ENCODE measurements at regions not wholly inside any gene's neighbourhood (a gene's known extent, or its start where the extent isn't known, plus 50 kb on each side); places are given as distances from the start of the nearest gene placed in this dataset.

GRCh38 chr4:157655096-157655809 is 434.7 kb downstream of the GRIA2 start:
- Histone ChIP-seq H3K4me2 (replicated peaks; ENCODE audit: low read depth, low read length, poor library complexity, severe bottlenecking) (no peak overlapping the region), H3K79me2 (ENCODE audit: control insufficient read depth, insufficient read depth, low read length) (no peaks in the 10 kb centered on the region), H3K27me3 (replicated peaks in 1 of 4; ENCODE audit: control extremely low read depth in 1 of 4, control insufficient read depth in 3 of 4, insufficient read depth in 4 of 4, low read length in 3 of 4) (no peaks in the 10 kb centered on the region), H3K36me3 (replicated peaks in 1 of 2; ENCODE audit: control extremely low read depth in 1 of 2, control insufficient read depth in 1 of 2, extremely low read depth in 1 of 2, insufficient read depth in 2 of 2, low read length in 1 of 2) (no peaks in the 10 kb centered on the region), H4K20me1 (ENCODE audit: control insufficient read depth, insufficient read depth, low read length, poor library complexity, severe bottlenecking) (no peaks in the 10 kb centered on the region), H3K4me1 (ENCODE audit: control insufficient read depth in 2 of 2, insufficient read depth in 2 of 2, low read length in 2 of 2) (no peaks in the 10 kb centered on the region), H3K27ac (ENCODE audit: low read length in 2 of 2) (no peak overlapping the region), H2AFZ (ENCODE audit: insufficient read depth, low read depth, low read length, poor library complexity, severe bottlenecking) (no peak overlapping the region), H3K4me3 (ENCODE audit: control extremely low read depth in 1 of 5, extremely low read depth in 1 of 5, insufficient read depth in 1 of 5, low read depth in 2 of 5, low read length in 4 of 5) (no peak overlapping the region), H3K9me3 (ENCODE audit: control extremely low read depth in 1 of 3, control insufficient read depth in 2 of 3, insufficient read depth in 1 of 3, low read length in 2 of 3) (no peaks in the 10 kb centered on the region), H3K9ac (ENCODE audit: low read length) (no peak overlapping the region)
- TF ChIP-seq CTCF (IDR thresholded peaks at IDR 0.05) (no peak), EZH2 (IDR thresholded peaks at IDR 0.05; ENCODE audit: borderline replicate concordance, insufficient read depth, low read depth, low read length, poor library complexity, severe bottlenecking) (no peak)
- H3K9me3 Mint-ChIP-seq (ENCODE audit: insufficient read depth), result no peaks in the 10 kb centered on the region
- POLR2A ChIA-PET, result no interaction called here
- DNase-seq (no peak), ATAC-seq (ENCODE audit: low read depth) (no peak)
- intact Hi-C loops (cut with micrococcal nuclease), result no loop called here
- CTCF ChIA-PET, result no interaction called here
- no peaks in the 10 kb centered on the region for H3K27me3 Mint-ChIP-seq
- 67% methylated on average over 1 of the region's 6 CpGs for WGBS (ENCODE audit: insufficient coverage)
- no peaks in the 10 kb centered on the region for H3K4me1 Mint-ChIP-seq
- H3K4me3 Mint-ChIP-seq, result no peak overlapping the region
- H3K27ac Mint-ChIP-seq, result no peak overlapping the region

- no peak for ATAC-seq (ENCODE audit: low read depth)
- Histone ChIP-seq H2AFZ (ENCODE audit: insufficient read depth, low read depth, low read length, poor library complexity, severe bottlenecking) (no peak overlapping the region), H3K4me1 (ENCODE audit: control insufficient read depth in 2 of 2, insufficient read depth in 2 of 2, low read length in 2 of 2) (no peaks in the 10 kb centered on the region), H3K27me3 (replicated peaks in 1 of 4; ENCODE audit: control extremely low read depth in 1 of 4, control insufficient read depth in 3 of 4, insufficient read depth in 4 of 4, low read length in 3 of 4) (no peaks in the 10 kb centered on the region), H3K4me3 (ENCODE audit: control extremely low read depth in 1 of 5, extremely low read depth in 1 of 5, insufficient read depth in 1 of 5, low read depth in 2 of 5, low read length in 4 of 5) (no peak overlapping the region), H3K9me3 (ENCODE audit: control extremely low read depth in 1 of 3, control insufficient read depth in 2 of 3, insufficient read depth in 1 of 3, low read length in 2 of 3) (no peaks in the 10 kb centered on the region), H4K20me1 (ENCODE audit: control insufficient read depth, insufficient read depth, low read length, poor library complexity, severe bottlenecking) (no peaks in the 10 kb centered on the region), H3K36me3 (replicated peaks in 1 of 2; ENCODE audit: control extremely low read depth in 1 of 2, control insufficient read depth in 1 of 2, extremely low read depth in 1 of 2, insufficient read depth in 2 of 2, low read length in 1 of 2) (no peaks in the 10 kb centered on the region), H3K27ac (ENCODE audit: low read length in 2 of 2) (no peak overlapping the region), H3K4me2 (replicated peaks; ENCODE audit: low read depth, low read length, poor library complexity, severe bottlenecking) (no peak overlapping the region), H3K9ac (ENCODE audit: low read length) (no peak overlapping the region), H3K79me2 (ENCODE audit: control insufficient read depth, insufficient read depth, low read length) (no peaks in the 10 kb centered on the region)
- H3K4me3 Mint-ChIP-seq, result no peak overlapping the region
- H3K4me1 Mint-ChIP-seq, result no peaks in the 10 kb centered on the region
- ChIA-PET POLR2A (no interaction called here), CTCF (no interaction called here)
- no peak for DNase-seq
- no peaks in the 10 kb centered on the region for H3K9me3 Mint-ChIP-seq (ENCODE audit: insufficient read depth)
- TF ChIP-seq EZH2 (IDR thresholded peaks at IDR 0.05; ENCODE audit: borderline replicate concordance, insufficient read depth, low read depth, low read length, poor library complexity, severe bottlenecking), result no peak
- TF ChIP-seq CTCF (IDR thresholded peaks at IDR 0.05), result no peak
- intact Hi-C loops (cut with micrococcal nuclease), result no loop called here
- H3K27me3 Mint-ChIP-seq, result no peaks in the 10 kb centered on the region
- H3K27ac Mint-ChIP-seq, result no peak overlapping the region
Measured at GRCh38 chr4:157643257-157643656, 422.7 kb downstream of the GRIA2 start.

Data from B cell (primary cell).